Lung (tissue), 11 donors: ENCODE measurements at regions not wholly inside any gene's neighbourhood (a gene's known extent, or its start where the extent isn't known, plus 50 kb on each side); places are given as distances from the start of the nearest gene placed in this dataset.
"Not testable (repeated sequence)": the region's sequence is repeated elsewhere in the genome, so short reads cannot be mapped to it uniquely, and the experiment has no call there.

Experiments used
- ATAC-seq: fragments of 200-7000 bp; cut with Tn5 transposase; one replicate; pipeline ENCODE4 v1.9.1; 2020; ENCODE audit warnings: moderate number of reproducible peaks; ENCODE audit not compliant: insufficient read depth, low FRiP score
- DNase-seq, 3 donors: peaks; one replicate each; pipeline ENCODE4 v3.0.0-alpha.2; 2013 to 2017
- H3K27ac ChIP-seq, 2 donors: one replicate each; pipeline ENCODE4 v1.5.1; 2013; ENCODE audit warnings: mild to moderate bottlenecking in 2 of 2, moderate library complexity in 2 of 2, control low read depth in 1 of 2, inconsistent platforms in 1 of 2, low read depth in 1 of 2, low read length in 1 of 2
- H3K27me3 ChIP-seq, 3 donors: one replicate each; pipeline ENCODE4 v1.5.1; 2013; ENCODE audit warnings: low read length in 2 of 3; ENCODE audit not compliant: control insufficient read depth in 3 of 3, insufficient read depth in 3 of 3
- H3K36me3 ChIP-seq, 4 donors: one replicate each; pipeline ENCODE4 v1.5.1; 2013; ENCODE audit warnings: low read length in 4 of 4, mild to moderate bottlenecking in 1 of 4, moderate library complexity in 1 of 4; ENCODE audit not compliant: control insufficient read depth in 4 of 4, insufficient read depth in 4 of 4
- H3K4me1 ChIP-seq, 5 donors: one replicate each; pipeline ENCODE4 v1.5.1; 2013; ENCODE audit warnings: low read length in 5 of 5, mild to moderate bottlenecking in 2 of 5, moderate library complexity in 1 of 5; ENCODE audit not compliant: control insufficient read depth in 5 of 5, insufficient read depth in 5 of 5
- H3K4me3 ChIP-seq: one replicate; pipeline ENCODE4 v1.5.1; 2013; ENCODE audit warnings: mild to moderate bottlenecking, control low read depth, moderate library complexity
- H3K9ac ChIP-seq, 2 donors: one replicate each; pipeline ENCODE4 v1.5.1; 2013; ENCODE audit warnings: low read length in 2 of 2, control low read depth in 1 of 2; ENCODE audit not compliant: insufficient read depth in 1 of 2
- H3K9me3 ChIP-seq, 4 donors: one replicate each; pipeline ENCODE4 v1.5.1; 2013; ENCODE audit warnings: low read length in 3 of 4, mild to moderate bottlenecking in 1 of 4, moderate library complexity in 1 of 4; ENCODE audit not compliant: control insufficient read depth in 4 of 4, insufficient read depth in 3 of 4
- CTCF ChIP-seq: IDR thresholded peaks from 2 replicates; pipeline ENCODE4 v1.5.1; 2012; ENCODE audit warnings: mild to moderate bottlenecking; ENCODE audit errors: control extremely low read depth, extremely low read depth
- WGBS, 2 donors: extraction: QIAGEN DNeasy Blood & Tissue Kit; methylation state at CpG; one replicate each; pipeline ENCODE4 v1.1.7; 2013; 5-methylcytosine and 5-hydroxymethylcytosine counted together
- donor health status: control.
- donor health status: control.
- donor health status: Bipolar disorder and iron deficiency.
- donor health status: healthy.
- donor health status: DM: yes; HTN: yes; CAD: no.

GRCh38 chr19:34871911-34872310, 54.8 kb upstream of the ZNF30 start:
- WGBS, 2 donors = 85 to 94% methylated on average over 3 of the region's 3 CpGs
- not testable (repeated sequence) for ATAC-seq, H3K36me3 ChIP-seq, H3K4me1 ChIP-seq, H3K4me3 ChIP-seq, H3K9ac ChIP-seq, H3K27ac ChIP-seq, H3K27me3 ChIP-seq, DNase-seq
- H3K9me3 ChIP-seq = peaks cover 0 to 10% (median 0%) of the 10 kb centered on the region in 4 donors

DNA sequence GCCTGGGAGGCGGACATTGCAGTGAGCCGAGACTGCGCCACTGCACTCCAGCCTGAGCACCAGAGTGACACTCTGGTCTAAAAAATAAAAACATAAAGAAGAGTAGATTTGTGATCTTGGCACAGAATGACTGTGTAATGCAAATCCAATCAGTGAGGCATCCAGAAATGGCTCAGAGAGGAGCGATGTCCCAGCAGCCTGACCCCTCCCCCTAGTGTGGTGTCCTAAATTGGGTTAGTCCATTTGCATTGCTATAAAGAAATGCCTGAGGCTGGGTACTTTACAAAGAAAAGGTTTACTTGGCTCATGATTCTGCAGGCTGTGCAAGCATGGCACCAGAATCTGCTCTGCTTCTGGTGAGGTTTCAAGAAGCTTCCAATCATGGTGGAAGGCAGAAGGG, 59.1 kb upstream of the ZNF30 start:
- H3K27ac ChIP-seq = no peak overlapping the region
- no peaks in the 10 kb centered on the region for H3K4me1 ChIP-seq
- TF ChIP-seq CTCF = no peak
- ATAC-seq = no peak
- no peak for DNase-seq
- no peak overlapping the region for H3K4me3 ChIP-seq
- no peak overlapping the region for H3K9ac ChIP-seq
- H3K27me3 ChIP-seq = no peaks in the 10 kb centered on the region
- WGBS, 2 donors = 96 to 98% methylated on average over 4 of the region's 4 CpGs
- H3K9me3 ChIP-seq = peaks cover 0 to 12% (median 2%) of the 10 kb centered on the region in 4 donors
- H3K36me3 ChIP-seq = no peaks in the 10 kb centered on the region

DNA sequence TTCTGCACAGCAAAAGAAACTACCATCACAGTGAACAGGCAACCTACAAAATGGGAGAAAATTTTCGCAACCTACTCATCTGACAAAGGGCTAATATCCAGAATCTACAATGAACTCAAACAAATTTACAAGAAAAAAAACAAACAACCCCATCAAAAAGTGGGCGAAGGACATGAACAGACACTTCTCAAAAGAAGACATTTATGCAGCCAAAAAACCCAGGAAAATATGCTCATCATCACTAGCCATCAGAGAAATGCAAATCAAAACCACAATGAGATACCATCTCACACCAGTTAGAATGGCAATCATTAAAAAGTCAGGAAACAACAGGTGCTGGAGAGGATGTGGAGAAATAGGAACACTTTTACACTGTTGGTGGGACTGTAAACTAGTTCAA, 61.5 kb upstream of the ZNF30 start:
- not testable (repeated sequence) for DNase-seq, H3K27me3 ChIP-seq
- WGBS, 2 donors = 82 to 100% methylated on average over 2 of the region's 2 CpGs

GRCh38 chr19:34859823-34860736, 66.6 kb upstream of the ZNF30 start:
- not testable (repeated sequence) for H3K36me3 ChIP-seq, ATAC-seq, DNase-seq, H3K9ac ChIP-seq, H3K27me3 ChIP-seq, H3K4me1 ChIP-seq, H3K9me3 ChIP-seq
- Histone ChIP-seq H3K4me3 (peak overlapping the region; percentile 39), H3K27ac (peak overlapping the region in 1 of 2 donors; percentile 70)
- WGBS, 2 donors = 11 to 15% methylated on average over 27 to 30 of the region's 34 CpGs

More for the DNA sequence above, 61.5 kb upstream of the ZNF30 start:
- H3K9me3 ChIP-seq = peaks cover 0 to 12% (median 2%) of the 10 kb centered on the region in 4 donors
- H3K9ac ChIP-seq, H3K36me3 ChIP-seq, H3K4me3 ChIP-seq, ATAC-seq, H3K4me1 ChIP-seq, H3K27ac ChIP-seq: not testable (repeated sequence)

GRCh38 chr19:34859325-34859724, 67.4 kb upstream of the ZNF30 start:
- not testable (repeated sequence) for H3K4me3 ChIP-seq, H3K27ac ChIP-seq, H3K9ac ChIP-seq, H3K27me3 ChIP-seq, H3K36me3 ChIP-seq, H3K9me3 ChIP-seq, DNase-seq, H3K4me1 ChIP-seq, ATAC-seq
- WGBS, 2 donors = 89 to 94% methylated on average over 2 of the region's 2 CpGs
